ENCODE measurements at regions not wholly inside any gene's neighbourhood (a gene's known extent, or its start where the extent isn't known, plus 50 kb on each side); places are given as distances from the start of the nearest gene placed in this dataset.

GRCh38 chr6:114783783-114784182 lies 441.0 kb upstream of the HS3ST5 start:
- TF ChIP-seq CTCF (IDR thresholded peaks at IDR 0.05; ENCODE audit: insufficient read depth, low read depth, low read length) (no peak), EZH2 (IDR thresholded peaks at IDR 0.05; ENCODE audit: insufficient read depth, low read length) (no peak)

Measured in astrocyte (in vitro differentiated cells and primary cell).